ENCODE measurements at regions not wholly inside any gene's neighbourhood (a gene's known extent, or its start where the extent isn't known, plus 50 kb on each side); places are given as distances from the start of the nearest gene placed in this dataset.

GRCh38 chr5:142512043-142513042, 173.5 kb downstream of the FGF1 start:
- no peak for TF ChIP-seq CTCF (IDR thresholded peaks at IDR 0.05)
- no peak for TF ChIP-seq POLR2AphosphoS5 (IDR thresholded peaks at IDR 0.05)
- TF ChIP-seq POLR2A (IDR thresholded peaks at IDR 0.05) = no peak
